ENCODE measurements at regions not wholly inside any gene's neighbourhood (a gene's known extent, or its start where the extent isn't known, plus 50 kb on each side); places are given as distances from the start of the nearest gene placed in this dataset.
"Not testable (repeated sequence)": the region's sequence is repeated elsewhere in the genome, so short reads cannot be mapped to it uniquely, and the experiment has no call there.

DNA sequence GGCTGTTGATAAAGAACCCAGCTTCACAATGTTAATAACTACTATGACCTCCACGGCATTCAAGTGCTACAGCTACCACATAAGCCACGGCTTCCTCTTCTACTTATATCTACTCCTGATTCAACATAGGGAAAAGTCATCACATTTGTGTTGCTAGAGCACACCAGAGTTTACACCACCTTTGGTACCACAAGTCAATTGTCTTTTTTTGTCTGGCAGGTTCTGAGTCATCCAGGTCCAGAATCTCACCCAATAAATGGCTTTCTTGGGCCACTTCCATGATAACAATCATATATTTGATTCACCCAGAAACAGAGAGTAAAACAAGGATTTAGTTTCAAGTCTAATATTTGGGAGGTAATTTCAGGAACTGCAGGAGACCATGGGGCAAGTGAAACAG lies 480.2 kb downstream of the TMX3 start:
- no peak for DNase-seq (ENCODE audit: low read depth)

DNA sequence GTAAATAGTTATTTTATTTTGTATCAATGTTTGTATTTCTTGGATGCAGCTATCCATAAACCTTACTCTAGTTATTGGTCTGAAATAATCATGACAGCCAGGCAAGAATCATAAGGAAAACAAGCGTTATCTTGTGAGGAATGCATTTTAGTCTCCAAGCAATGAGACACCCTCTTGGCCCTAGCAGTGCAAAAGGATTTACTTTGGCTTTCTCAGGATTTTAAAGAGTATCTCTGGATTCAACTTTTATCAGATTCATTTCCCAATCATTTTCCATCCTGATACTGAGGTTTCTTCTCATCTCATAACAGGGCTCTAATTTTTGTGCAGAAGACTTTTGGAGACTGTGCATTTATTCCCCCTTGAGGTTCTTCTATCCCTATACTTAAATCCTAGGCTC lies 480.8 kb downstream of the TMX3 start:
- no peak for DNase-seq (ENCODE audit: low read depth)

DNA sequence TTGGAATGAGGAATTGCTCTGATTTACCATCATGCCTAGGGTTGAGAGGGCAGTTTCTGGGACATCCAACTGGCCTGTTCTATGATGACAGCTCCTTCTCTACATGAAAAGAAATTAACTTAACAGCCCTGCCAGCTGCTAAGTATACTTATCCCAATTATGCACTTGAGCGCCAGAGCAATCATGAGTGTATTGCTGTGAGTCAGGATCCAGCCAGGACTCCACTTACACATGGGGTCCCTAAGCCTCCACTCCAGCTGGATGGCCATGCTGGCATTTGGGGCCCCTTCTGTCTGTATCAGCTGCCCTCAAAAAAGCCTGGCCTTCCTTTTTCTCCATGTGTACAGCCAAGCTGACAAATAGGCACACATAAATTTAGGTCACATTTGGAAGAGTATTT lies 481.9 kb downstream of the TMX3 start:
- DNase-seq (ENCODE audit: low read depth) = no peak

DNA sequence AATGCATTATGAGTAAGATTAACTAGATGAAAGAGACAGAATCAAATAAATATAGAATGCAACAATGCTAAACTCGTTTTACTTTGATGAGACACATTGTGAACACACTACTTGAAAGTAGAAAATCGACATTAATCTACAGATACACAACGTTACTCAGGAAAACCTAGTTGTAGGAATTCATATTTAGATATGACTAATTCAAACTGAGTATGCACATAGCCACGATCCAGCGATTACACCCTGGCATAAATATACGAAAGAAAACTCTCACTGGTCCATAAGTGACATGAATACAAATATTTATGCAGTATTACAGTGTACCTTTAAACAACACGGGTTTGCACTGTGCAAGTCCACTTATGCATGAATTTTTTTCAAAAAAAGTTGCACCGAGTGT lies 485.6 kb downstream of the TMX3 start:
- no peak for DNase-seq (ENCODE audit: low read depth)

DNA sequence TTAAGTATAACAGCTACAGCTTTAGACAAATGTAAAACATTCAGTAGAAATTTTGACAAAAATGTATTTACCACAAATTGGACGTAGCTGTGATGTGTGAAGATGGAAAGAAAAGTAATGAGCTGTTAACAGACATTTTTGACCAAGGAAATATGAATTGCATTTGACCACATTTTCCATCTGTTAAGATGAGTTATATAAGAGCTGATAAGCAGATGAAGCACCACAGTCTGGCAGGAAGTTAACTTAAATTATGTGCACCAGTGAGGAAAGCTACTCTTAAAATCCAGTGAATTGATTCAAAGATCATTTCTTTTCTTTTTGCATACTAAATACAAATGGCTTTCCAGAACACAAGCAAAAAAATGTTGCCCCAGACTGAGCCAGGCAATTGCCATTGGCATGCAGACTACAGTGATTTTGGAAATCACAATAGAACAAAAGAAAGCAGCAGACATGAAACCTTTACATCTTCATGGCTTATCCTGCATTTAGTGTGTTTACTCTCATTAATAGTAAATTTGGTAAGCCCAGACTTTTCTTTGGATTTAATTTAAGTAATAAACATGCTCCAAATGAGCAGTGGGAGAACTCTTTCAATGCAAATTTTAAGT lies 493.7 kb downstream of the TMX3 start:
- DNase-seq (ENCODE audit: low read depth) = no peak

DNA sequence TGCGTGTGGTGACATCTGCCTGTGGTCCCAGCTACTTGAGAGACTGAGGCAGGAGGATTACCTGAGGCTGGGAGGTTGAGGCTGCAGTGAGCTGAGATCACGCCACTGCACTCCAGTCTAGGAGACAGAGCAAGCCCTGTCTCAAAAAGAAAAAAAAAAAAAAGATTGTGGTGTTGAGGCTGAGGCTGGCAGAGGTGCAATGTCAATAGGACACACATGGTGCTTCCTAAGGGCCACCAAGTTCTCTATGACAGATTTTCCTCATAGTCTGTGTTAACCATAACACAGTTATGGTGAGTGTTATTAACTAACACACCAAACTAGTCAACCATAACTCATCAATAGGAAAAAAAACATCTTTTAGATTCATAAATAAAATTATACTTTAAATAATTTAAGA lies 494.4 kb downstream of the TMX3 start:
- no peak for DNase-seq (ENCODE audit: low read depth)

DNA sequence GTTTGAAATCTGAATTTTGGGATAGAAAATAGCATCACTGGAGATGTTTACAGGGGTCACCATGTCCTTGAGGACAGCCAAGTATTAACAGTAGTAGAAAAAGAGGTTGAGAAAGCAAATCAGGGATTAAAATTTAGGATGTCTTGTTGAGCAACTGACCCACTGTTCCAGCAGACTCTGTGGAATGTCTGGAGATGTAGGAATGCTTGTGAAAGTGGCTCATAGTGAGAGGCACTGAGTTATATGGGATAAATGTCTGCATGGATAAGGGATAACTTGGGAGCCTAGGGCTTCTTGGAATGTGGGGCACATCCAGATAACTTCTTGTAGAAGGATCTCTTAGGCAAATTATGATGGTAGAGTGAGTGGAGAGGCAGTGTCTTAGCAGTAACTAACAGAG lies 495.0 kb downstream of the TMX3 start:
- no peak for DNase-seq (ENCODE audit: low read depth)

DNA sequence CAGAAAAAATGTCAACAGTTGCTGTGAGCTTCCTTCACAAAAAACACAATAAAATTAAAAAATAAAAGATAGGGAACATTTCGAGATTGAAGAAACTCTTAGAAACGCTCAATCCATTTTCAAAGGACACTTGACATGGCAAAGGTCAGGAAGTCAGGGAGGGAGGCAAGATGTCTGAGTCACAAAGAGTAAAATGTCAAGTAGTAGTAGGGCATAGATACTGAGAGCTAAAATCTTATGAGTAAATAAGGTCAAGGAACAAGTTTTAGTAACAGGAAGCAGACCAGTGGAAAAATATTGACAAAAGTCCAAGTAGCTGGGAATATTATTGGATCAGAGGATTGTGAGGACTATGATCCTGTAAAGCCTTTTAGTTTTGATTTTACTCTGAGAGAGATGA lies 495.6 kb downstream of the TMX3 start:
- no peak for DNase-seq (ENCODE audit: low read depth)

DNA sequence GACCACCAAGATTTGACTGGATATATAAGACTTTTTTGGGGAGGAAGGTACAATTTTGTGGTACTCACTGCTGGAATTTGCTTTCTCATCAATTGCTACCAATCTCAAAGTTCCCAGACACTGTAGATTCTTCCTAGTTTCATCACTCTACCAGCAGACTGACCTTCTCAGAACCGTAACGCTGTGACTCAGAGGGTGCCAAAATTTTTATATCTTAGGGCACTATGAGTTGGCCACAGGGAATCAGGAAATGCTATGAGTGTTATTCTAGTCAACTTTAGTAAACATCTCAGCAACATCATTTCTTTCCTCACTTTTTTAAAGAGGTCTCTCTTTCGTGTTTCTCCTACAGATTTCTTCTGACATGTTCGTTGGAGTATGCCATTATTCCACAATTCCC lies 499.0 kb downstream of the TMX3 start:
- no peak for DNase-seq (ENCODE audit: low read depth)

DNA sequence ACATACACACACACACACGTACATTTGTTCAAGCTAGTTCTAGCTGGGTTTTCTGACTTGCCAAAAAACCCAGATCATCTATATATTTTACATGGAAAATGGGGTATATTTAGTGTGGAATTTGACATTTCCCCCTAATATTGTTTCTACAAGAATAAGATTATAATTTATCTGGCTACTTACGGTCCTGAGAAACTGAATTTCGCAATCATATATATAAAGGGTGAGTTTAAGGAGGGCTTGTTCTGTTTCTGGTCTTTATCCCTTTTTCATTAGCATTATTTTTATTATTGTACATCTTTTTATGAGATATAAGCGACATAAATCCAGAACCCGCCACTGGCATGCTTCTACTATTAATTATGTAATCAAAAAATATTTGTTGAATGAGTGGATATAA lies 528.9 kb downstream of the TMX3 start:
- no peak for DNase-seq (ENCODE audit: low read depth)

DNA sequence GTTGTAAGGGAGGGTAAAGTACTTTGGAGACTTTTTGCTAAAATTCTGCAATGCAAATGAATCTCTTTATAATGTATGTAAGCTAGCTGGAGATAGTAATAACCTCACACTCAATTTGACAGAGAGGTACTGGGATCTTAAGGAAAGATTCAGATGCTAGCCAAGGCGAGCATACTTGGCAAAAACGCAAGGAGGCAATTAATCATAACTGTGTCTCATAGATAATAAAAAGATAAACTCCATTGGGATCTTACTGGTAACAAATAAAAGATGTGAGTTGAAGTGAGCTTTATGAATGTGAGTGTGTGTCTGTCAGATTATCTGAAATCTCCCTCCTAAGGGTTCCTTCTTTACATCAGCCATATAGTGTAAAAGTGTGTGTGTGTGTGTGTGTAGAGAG lies 533.0 kb downstream of the TMX3 start:
- DNase-seq (ENCODE audit: low read depth) = no peak

DNA sequence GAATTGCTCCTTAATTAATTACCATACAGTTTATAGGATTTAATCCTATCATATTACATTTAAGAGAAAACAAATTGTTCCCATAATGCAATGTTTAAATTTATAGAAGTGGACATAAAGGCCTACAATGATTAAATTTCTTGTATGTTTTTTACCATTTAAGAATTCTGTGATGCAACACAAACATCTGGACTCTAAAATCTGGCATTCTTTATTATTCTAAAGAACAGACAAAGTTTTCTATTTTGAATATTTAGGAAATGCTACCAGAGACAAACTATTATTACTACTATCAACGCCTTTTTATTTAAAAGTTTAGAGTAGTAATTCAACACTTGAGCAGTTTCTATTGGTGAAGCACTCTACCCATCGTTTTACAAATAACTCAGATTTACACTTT lies 535.1 kb downstream of the TMX3 start:
- DNase-seq (ENCODE audit: low read depth) = no peak

DNA sequence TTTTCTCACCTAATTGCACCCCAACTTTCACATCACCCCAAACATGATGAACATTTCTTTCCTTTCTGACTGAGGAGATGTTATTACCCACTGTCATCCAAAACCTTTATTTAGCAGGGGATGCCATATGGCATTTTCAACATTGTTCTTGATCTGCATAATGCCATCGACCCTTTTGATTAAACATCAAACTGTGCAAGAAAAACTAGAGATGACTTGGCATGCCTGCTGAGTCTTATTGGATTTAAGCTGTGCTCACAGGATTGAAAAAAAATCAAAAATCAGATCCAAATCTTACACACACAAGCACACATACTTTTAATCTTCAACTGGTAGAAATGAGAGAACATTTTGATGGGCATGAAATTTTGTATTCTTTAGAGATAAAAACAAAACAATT lies 536.0 kb downstream of the TMX3 start:
- DNase-seq (ENCODE audit: low read depth) = no peak

DNA sequence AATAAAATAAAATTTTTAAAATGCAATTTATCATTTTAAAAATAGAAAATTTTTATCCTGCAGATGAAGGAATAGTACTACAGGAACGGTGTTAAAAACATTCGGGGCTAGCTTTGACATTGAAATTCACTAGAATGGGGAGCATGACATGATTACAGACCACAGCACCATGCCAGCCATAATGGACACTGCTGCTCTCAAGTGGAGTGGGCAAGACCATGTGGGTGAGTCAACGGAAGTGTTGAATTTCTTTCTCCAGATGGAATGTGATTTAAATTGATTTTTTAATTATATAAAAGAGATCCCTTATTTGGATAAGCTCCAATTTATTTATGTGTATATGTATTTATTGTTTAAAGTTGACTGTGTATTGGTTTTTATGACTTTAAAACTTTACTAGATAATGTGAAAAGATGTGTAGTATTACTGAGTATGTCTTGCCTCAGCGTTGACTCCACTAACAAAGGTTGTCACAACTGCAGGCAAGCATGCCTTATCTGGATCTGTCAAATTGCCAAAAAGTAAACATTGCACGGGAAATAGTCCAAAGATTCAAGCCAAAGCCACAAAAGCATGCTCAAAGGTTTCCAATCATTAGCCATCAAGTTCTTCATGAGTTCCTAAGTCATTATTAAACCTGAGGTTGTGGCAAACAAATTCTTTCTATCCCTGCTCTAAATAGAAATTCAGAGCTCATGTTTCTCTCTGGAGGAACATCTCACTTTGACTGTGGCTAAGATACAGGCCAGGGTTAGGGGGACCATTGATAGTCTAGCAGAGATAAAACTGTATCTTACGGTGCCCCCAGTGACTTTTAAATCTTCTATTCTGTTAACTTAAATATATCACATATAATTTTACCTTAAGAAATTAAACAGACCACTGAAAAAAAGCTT lies 536.9 kb downstream of the TMX3 start:
- no peak for DNase-seq (ENCODE audit: low read depth)

DNA sequence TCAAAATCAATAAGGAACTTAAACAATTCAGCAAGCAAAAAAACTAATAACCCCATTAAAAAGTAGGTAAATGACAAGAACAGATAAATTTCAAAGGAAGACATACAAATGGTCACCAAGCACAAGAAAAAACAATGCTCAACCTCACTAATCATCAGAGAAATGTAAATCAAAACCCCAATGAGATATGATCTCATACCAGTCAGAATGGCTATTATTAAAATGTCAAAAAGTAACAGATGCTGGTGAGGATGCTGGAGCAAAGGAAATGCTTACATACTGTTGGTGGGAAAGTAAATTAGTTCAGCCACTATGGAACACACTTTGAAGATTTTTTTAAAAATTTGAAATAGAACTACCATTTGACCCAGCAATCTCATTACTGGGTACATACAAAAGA lies 538.0 kb downstream of the TMX3 start:
- DNase-seq (ENCODE audit: low read depth) = no peak

DNA sequence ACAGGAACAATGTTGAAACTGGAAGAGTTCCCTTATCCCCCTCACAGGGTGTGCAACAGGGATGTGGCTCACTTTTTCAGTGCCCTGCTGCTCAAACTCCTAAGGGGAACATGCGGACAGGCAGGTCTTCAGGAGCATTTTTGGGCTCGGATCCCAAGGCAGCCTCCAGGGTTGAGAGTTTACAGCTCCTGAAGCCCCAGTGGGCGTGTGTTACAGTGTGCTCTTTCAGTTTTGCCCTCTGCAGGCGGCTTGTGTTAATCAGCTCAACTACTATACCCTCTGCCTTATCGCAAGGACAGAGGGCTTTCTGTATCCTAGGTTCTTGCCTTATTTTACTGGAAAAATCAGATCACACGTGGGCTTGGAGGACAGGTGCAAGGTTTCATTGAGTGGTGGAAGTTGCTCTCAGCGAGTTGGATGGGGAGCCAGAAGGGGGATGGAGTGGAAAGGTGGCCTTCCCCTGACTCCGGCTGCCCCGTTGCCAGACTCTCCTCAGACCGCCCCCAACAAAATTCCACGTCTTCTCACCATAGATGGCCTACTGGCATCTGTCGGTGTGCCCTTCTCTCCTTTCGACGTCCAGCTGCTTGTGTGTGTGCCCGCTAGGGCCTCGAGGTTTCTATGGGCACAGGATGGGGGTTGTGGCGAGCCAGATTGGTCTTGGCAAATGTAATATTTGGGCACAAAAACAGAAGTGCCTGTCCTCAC lies 541.9 kb downstream of the TMX3 start:
- no peak for DNase-seq (ENCODE audit: low read depth)

DNA sequence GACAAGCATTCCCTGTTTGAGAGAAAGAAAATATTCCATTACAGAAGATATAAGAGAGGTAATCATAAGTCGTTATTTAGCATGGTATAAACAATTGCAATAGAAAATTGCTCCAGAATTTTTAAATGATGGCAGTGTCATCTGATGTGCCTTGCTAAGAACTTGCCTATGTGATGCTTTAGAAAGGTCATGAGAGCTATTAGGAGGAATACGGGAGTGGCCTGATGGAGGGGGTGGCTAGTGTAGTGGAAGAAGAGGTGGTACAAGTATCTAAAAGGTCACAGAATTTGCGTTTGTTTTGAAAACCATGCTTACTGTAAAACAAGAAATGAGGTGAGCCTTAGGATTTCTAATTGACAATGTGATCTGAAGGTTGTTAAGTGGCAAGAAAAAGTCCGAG lies 550.0 kb downstream of the TMX3 start:
- no peak for DNase-seq (ENCODE audit: low read depth)

DNA sequence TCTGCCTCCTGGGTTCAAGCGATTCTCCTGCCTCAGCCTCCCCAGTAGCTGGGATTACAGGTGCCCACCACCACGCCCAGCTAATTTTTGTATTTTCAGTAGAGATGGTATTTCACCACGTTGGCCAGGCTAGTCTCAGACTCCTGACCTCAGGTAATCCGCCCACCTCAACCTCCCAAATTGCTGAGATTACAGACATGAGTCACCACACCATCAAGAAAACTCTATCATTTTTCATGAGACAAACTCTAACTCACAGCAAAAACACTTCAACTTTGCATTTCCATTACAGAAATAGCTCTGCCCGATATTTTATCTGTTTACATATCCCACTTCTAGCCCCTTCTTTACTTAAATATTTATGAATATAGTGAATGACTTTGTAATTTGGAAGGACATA lies 561.1 kb downstream of the TMX3 start:
- not testable (repeated sequence) for DNase-seq (ENCODE audit: low read depth)

DNA sequence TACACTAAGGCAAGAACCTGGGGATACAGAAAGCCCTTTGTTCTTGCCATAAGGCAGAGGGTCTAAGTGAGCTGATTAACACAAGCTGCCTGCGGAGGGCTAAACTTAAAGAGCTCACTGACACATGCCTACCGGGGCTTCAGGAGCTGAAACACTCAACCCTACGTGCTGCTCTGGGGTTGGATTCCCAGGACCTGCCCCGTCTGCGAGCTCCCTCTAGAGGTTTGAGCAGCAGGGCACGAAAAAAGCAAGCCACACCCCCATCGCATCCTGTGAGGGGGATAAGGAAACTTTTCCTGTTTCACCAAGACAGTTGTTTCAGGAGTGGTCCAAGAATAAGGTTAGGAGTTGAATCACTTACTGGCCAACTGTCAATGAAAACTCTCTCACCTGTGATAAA lies 562.1 kb downstream of the TMX3 start:
- DNase-seq (ENCODE audit: low read depth) = no peak

DNA sequence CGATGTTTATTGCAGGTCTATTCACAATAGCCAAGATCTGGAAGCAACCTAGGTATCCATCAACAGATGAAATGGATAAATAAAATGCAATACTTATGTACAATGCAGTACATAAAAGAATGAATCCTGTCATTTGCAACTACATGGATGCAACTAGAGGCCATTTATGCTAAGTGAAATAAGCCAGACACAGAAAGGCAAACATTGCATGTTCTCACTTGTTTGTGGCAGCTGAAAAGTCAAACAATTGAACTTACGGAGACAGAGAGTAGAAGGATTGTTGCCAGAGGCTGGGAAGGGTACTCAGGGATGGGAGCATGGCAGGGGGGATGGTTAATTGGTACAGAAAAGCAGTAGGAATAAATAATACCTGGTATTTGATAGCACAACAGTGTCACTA lies 563.9 kb downstream of the TMX3 start:
- no peak for DNase-seq (ENCODE audit: low read depth)

DNA sequence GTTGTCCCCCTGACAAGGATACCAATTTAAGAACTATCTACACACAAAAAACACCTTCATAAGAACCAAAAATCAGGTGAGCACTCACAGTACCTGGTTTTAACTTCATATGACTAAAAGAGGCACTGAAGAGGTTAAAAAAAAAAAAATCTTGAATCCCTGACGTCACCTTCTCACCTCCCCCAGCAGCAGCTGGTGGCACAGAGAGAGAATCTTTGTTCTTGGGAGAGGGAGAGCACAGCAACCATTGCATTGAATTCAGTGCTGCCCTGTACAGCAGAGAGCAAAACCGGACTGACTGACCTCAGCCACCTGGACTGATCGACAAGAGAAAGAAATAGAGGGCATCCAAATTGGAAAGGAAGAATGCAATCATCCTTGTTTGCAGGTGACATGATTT lies 566.0 kb downstream of the TMX3 start:
- DNase-seq (ENCODE audit: low read depth) = no peak

DNA sequence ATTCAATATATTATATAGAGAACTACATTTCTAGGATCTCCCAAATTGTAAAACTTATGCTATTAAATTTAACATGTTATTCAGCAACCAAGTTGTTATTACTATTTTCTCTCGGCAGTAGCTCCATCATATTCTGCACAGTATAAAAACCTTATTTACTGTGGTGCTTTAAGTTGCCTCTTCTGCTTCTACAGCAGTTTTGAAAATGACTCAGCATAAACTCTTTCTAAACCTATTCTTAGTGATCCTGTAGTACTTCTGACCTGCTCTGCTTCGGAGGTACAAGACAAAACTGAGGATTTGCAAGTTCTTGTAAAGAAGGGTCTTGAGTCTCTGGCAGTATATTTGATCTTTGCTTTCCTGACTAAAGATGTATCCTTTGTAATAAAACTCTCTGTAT lies 567.2 kb downstream of the TMX3 start:
- DNase-seq (ENCODE audit: low read depth) = no peak

DNA sequence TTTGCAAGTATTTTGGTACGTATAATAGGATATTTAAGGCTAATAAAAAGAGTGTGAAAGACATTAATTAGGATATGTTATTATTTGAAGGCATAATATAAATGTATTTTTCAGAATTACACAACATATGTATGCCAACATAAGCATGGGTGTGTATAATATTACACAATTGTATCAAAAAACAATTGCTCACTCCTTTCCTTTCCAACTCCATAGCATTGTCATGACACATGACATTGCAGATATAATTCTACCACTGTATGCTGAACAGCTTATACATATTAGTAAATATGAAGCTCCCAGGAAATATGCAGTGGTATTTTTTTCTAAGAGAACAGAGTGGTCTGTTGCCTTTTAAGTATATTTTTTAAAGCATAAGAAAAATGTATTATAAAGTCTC lies 593.1 kb downstream of the TMX3 start:
- DNase-seq (ENCODE audit: low read depth) = no peak

All from forelimb muscle (tissue), 1 donor.